Heart left ventricle (tissue), 13 donors: ENCODE measurements at regions not wholly inside any gene's neighbourhood (a gene's known extent, or its start where the extent isn't known, plus 50 kb on each side); places are given as distances from the start of the nearest gene placed in this dataset.

ENCODE experiments used
- CTCF ChIP-seq, 12 donors: fragments of 200-600 bp; sonication (generic) in 4 of 12; IDR thresholded peaks; one replicate each; pipeline versions ENCODE4 v1.5.0 to v1.8.0; 2018 to 2022; ENCODE audit warnings: antibody characterized with exemption in 12 of 12, mild to moderate bottlenecking in 5 of 12
- POLR2A ChIP-seq, 2 donors: fragments of 450-650 bp; IDR thresholded peaks; one replicate each; pipeline ENCODE4 v1.6.1; 2017; ENCODE audit warnings: antibody characterized with exemption in 2 of 2, mild to moderate bottlenecking in 2 of 2, moderate library complexity in 2 of 2
- donor health status: ischemic (EF 13 %, LVEDD 7.1; RV severe dilation, severe dysfunction).
- donor health status: DM: no; HTN: yes; CAD: no.
- donor health status: DM: no; HTN: no; CAD: no.
- donor health status: ischemic (EF 25% LVEDD 6.9; RV normal size, moderate dysfunction).
- donor health status: ischemic (EF 25% LVEDD 5.7; RV mildly dilated, moderate dysfunction).
- donor health status: ischemic (EF 35%, LVEDD 5.7; RV mildly dilated, moderate dysfunction).
- donor health status: nonischemic (EF 11% LVEDD 7.7; RV severe dilation, severe dysfunction).
- donor health status: DM: yes; HTN: yes; CAD: no.
- donor health status: PGD.
- donor health status: ischemic (EF 29% LVEDD 5.4; RV normal size, mild dysfunction).
- donor health status: nonischemic (EF 23%, LVEDD 6.1; RV moderate dilation, normal function).

- TF ChIP-seq CTCF (IDR thresholded peaks at IDR 0.05) (no peak), POLR2A (IDR thresholded peaks at IDR 0.05) (no peak)
Measured at GRCh38 chr10:57035310-57035709, 674.3 kb upstream of the ZWINT start.
